SK-MEL-5 (cell line): ENCODE measurements at regions not wholly inside any gene's neighbourhood (a gene's known extent, or its start where the extent isn't known, plus 50 kb on each side); places are given as distances from the start of the nearest gene placed in this dataset.
A peak's percentile ranks its signal among the peaks of the same experiment; 100 is the strongest.

Experiments used
- DNase-seq: peaks from one replicate; pipeline ENCODE4 v3.0.0-alpha.2; 2016; ENCODE audit warnings: low read depth, low spot score
- in situ Hi-C: cut with HindIII; loops from 2 replicates; pipeline ENCODE4 v1.10.0; 2016; ENCODE audit warnings: low sequenced_read_pairs, high pct_unique_total_duplicates, low pct_unique_long_range_greater_than_20kb
- small RNA-seq, 2 experiments: library from RNA; depleted of rRNA; stranded (forward); fragments of <200 nt; gene quantifications; one replicate each; pipeline ENCODE3, GENCODE V24; 2014

- DNase-seq, result no peak
- in situ Hi-C loops, result no loop called here
Measured at GRCh38 chr5:59956130-59956783, 62.7 kb upstream of the PDE4D start.

GRCh38 chr5:59955241-59955640 lies 61.7 kb upstream of the PDE4D start:
- in situ Hi-C loops, result no loop called here
- no peak for DNase-seq

GRCh38 chr5:59943452-59944113 lies 50.1 kb upstream of the PDE4D start:
- DNase-seq, result peak; percentile 49
- in situ Hi-C loops, result no loop called here

Small RNAs in the stretch of these regions (small RNA-seq; reads per million reads assigned to genes)
- gene RNU6-806P, result 0 to 0.05 reads per million in 2 experiments
